H1 (cell line): ENCODE measurements at regions not wholly inside any gene's neighbourhood (a gene's known extent, or its start where the extent isn't known, plus 50 kb on each side); places are given as distances from the start of the nearest gene placed in this dataset.

Experiments
- TF ChIP-seq, protein P1 (sequence below): IDR thresholded peaks from 2 replicates; pipeline ENCODE4 v1.6.1; 2011; ENCODE audit warnings: low read depth, mild to moderate bottlenecking, low read length; ENCODE audit not compliant: insufficient read depth

DNA sequence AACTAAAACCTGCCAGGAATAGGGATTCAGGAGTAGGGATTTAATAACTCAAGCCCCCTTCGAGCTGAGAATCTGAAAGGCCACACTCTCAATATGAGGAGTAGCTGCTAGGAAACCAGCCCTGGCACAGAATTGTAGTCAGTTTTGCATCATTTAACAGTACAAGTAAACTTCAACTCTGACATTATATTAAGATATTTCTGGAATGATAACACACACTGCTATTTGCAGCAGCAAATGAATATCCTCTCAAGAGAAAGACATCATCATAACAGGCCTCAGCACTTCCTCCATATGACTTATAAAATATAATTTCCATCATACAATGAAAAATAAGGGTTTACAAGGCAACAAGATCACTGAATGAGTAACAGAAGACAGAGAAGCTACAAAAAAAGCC lies 138.2 kb upstream of the RFX3 start (continued):
- TF ChIP-seq, protein P1, sequence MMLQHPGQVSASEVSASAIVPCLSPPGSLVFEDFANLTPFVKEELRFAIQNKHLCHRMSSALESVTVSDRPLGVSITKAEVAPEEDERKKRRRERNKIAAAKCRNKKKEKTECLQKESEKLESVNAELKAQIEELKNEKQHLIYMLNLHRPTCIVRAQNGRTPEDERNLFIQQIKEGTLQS = no peak
